Fibroblast of the aortic adventitia (primary cell): ENCODE measurements at regions not wholly inside any gene's neighbourhood (a gene's known extent, or its start where the extent isn't known, plus 50 kb on each side); places are given as distances from the start of the nearest gene placed in this dataset.

ENCODE experiments used
- DNase-seq: peaks from one replicate; pipeline ENCODE4 v3.0.0-alpha.2; 2010; ENCODE audit warnings: low read depth
- H3K4me3 ChIP-seq: 2 replicates; pipeline ENCODE4 v1.5.1; 2011; ENCODE audit warnings: low read depth, mild to moderate bottlenecking, control low read depth, low read length, moderate library complexity
- TF ChIP-seq, protein P1 (sequence below): IDR thresholded peaks from 2 replicates; pipeline ENCODE4 v1.5.1; 2011; ENCODE audit warnings: mild to moderate bottlenecking, low read length, control low read depth, inconsistent platforms; ENCODE audit not compliant: insufficient read depth

- H3K4me3 ChIP-seq: no peak overlapping the region
- TF ChIP-seq, protein P1, sequence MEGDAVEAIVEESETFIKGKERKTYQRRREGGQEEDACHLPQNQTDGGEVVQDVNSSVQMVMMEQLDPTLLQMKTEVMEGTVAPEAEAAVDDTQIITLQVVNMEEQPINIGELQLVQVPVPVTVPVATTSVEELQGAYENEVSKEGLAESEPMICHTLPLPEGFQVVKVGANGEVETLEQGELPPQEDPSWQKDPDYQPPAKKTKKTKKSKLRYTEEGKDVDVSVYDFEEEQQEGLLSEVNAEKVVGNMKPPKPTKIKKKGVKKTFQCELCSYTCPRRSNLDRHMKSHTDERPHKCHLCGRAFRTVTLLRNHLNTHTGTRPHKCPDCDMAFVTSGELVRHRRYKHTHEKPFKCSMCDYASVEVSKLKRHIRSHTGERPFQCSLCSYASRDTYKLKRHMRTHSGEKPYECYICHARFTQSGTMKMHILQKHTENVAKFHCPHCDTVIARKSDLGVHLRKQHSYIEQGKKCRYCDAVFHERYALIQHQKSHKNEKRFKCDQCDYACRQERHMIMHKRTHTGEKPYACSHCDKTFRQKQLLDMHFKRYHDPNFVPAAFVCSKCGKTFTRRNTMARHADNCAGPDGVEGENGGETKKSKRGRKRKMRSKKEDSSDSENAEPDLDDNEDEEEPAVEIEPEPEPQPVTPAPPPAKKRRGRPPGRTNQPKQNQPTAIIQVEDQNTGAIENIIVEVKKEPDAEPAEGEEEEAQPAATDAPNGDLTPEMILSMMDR: no peak
- no peak for DNase-seq
Observed at GRCh38 chr14:27929797-27930347, 836.7 kb upstream of the FOXG1 start.

- TF ChIP-seq, protein P1: no peak
- no peak overlapping the region for H3K4me3 ChIP-seq
- DNase-seq: no peak
Observed at GRCh38 chr14:27938392-27938791, 828.2 kb upstream of the FOXG1 start.

- no peak overlapping the region for H3K4me3 ChIP-seq
- TF ChIP-seq, protein P1: no peak
- no peak for DNase-seq
Observed at GRCh38 chr14:27945512-27945911, 821.1 kb upstream of the FOXG1 start.

GRCh38 chr14:27958757-27959156 is 807.8 kb upstream of the FOXG1 start:
- TF ChIP-seq, protein P1: no peak
- no peak for DNase-seq
- H3K4me3 ChIP-seq: no peak overlapping the region

DNA sequence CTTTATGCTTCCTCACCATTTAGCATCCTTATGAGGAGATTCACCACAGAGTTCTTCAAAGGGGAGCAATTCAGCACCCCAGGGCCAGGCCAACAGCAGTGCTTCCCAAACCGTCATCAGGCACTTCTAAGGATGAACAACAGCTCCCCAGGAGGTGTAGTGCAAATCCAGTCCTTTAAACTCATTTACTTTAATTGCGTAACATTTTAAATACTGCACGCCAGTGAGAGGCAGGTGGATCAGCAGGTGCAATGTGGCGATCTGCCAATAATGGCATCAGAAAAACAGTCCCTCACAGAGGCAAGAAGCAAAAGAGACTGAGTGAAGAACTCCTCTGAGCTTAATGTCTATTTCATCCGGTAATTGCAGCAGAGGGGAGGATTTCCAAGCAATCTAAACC is 770.9 kb upstream of the FOXG1 start:
- DNase-seq: no peak
- no peak overlapping the region for H3K4me3 ChIP-seq
- TF ChIP-seq, protein P1: no peak

- TF ChIP-seq, protein P1: no peak
- no peak for DNase-seq
- no peak overlapping the region for H3K4me3 ChIP-seq
Observed at GRCh38 chr14:28001002-28001401, 765.6 kb upstream of the FOXG1 start.
